ENCODE measurements at regions not wholly inside any gene's neighbourhood (a gene's known extent, or its start where the extent isn't known, plus 50 kb on each side); places are given as distances from the start of the nearest gene placed in this dataset.

- Histone ChIP-seq H3K27ac (no peak overlapping the region), H3K4me3 (no peak overlapping the region), H3K9me3 (no peaks in the 10 kb centered on the region), H3K27me3 (no peaks in the 10 kb centered on the region), H3K36me3 (no peaks in the 10 kb centered on the region), H3K4me1 (no peaks in the 10 kb centered on the region)
- TF ChIP-seq POLR2A (IDR thresholded peaks at IDR 0.05) (no peak), POLR2AphosphoS5 (IDR thresholded peaks at IDR 0.05) (no peak), CTCF (IDR thresholded peaks at IDR 0.05) (no peak)
- intact Hi-C loops (cut with DNase I; ENCODE audit: low total_unique reads) = no loop called here
- WGBS, 5 donors = 31 to 71% (median 66%) methylated on average over 1 of the region's 1 CpG
- DNase-seq = no peak
Measured at GRCh38 chr4:101528526-101528925, 181.2 kb upstream of the PPP3CA start.

GRCh38 chr4:101527188-101527587 is 179.9 kb upstream of the PPP3CA start:
- Histone ChIP-seq H3K36me3 (no peaks in the 10 kb centered on the region), H3K27ac (no peak overlapping the region), H3K27me3 (no peaks in the 10 kb centered on the region), H3K4me3 (no peak overlapping the region), H3K4me1 (no peaks in the 10 kb centered on the region), H3K9me3 (no peaks in the 10 kb centered on the region)
- intact Hi-C loops (cut with DNase I; ENCODE audit: low total_unique reads) = no loop called here
- no peak for TF ChIP-seq CTCF (IDR thresholded peaks at IDR 0.05)
- DNase-seq = peak in 1 of 2 donors; percentile 50
- 66 to 78% (median 69%) methylated on average over 2 of the region's 2 CpGs for WGBS, 5 donors

- H3K9me3 ChIP-seq = no peaks in the 10 kb centered on the region
- no peak overlapping the region for H3K27ac ChIP-seq
- H3K4me1 ChIP-seq = no peaks in the 10 kb centered on the region
- DNase-seq = no peak
- TF ChIP-seq POLR2A (IDR thresholded peaks at IDR 0.05) (no peak), EP300 (IDR thresholded peaks at IDR 0.05) (no peak), POLR2AphosphoS5 (IDR thresholded peaks at IDR 0.05) (no peak), CTCF (IDR thresholded peaks at IDR 0.05) (no peak)
- no peaks in the 10 kb centered on the region for H3K27me3 ChIP-seq
- no peaks in the 10 kb centered on the region for H3K36me3 ChIP-seq
- H3K4me3 ChIP-seq = no peak overlapping the region
- intact Hi-C loops (cut with DNase I; ENCODE audit: low total_unique reads) = no loop called here
Measured at GRCh38 chr4:101515566-101515965, 168.2 kb upstream of the PPP3CA start.

GRCh38 chr4:101515099-101515498 is 167.8 kb upstream of the PPP3CA start:
- TF ChIP-seq CTCF (IDR thresholded peaks at IDR 0.05) = no peak
- no peak for TF ChIP-seq POLR2A (IDR thresholded peaks at IDR 0.05)
- TF ChIP-seq POLR2AphosphoS5 (IDR thresholded peaks at IDR 0.05) = no peak
- no peak for TF ChIP-seq EP300 (IDR thresholded peaks at IDR 0.05)
- Histone ChIP-seq H3K27me3 (no peaks in the 10 kb centered on the region), H3K9me3 (no peaks in the 10 kb centered on the region), H3K36me3 (no peaks in the 10 kb centered on the region), H3K27ac (no peak overlapping the region), H3K4me3 (no peak overlapping the region), H3K4me1 (no peaks in the 10 kb centered on the region)
- DNase-seq = no peak
- intact Hi-C loops (cut with DNase I; ENCODE audit: low total_unique reads) = no loop called here
- 87 to 93% (median 88%) methylated on average over 2 of the region's 2 CpGs for WGBS, 5 donors

GRCh38 chr4:101512416-101512815 is 165.1 kb upstream of the PPP3CA start:
- H3K27ac ChIP-seq = no peak overlapping the region
- no peak for TF ChIP-seq POLR2AphosphoS5 (IDR thresholded peaks at IDR 0.05)
- no peak for TF ChIP-seq POLR2A (IDR thresholded peaks at IDR 0.05)
- no peak for TF ChIP-seq EP300 (IDR thresholded peaks at IDR 0.05)
- no peak for TF ChIP-seq CTCF (IDR thresholded peaks at IDR 0.05)
- no peaks in the 10 kb centered on the region for H3K4me1 ChIP-seq
- no peak for DNase-seq
- no peaks in the 10 kb centered on the region for H3K9me3 ChIP-seq
- intact Hi-C loops (cut with DNase I; ENCODE audit: low total_unique reads) = no loop called here
- H3K27me3 ChIP-seq = no peaks in the 10 kb centered on the region
- H3K4me3 ChIP-seq = no peak overlapping the region
- whole genome bisulfite sequencing, 5 donors = 86 to 100% (median 90%) methylated on average over 2 of the region's 2 CpGs
- no peaks in the 10 kb centered on the region for H3K36me3 ChIP-seq
